ENCODE measurements at regions not wholly inside any gene's neighbourhood (a gene's known extent, or its start where the extent isn't known, plus 50 kb on each side); places are given as distances from the start of the nearest gene placed in this dataset.

DNA sequence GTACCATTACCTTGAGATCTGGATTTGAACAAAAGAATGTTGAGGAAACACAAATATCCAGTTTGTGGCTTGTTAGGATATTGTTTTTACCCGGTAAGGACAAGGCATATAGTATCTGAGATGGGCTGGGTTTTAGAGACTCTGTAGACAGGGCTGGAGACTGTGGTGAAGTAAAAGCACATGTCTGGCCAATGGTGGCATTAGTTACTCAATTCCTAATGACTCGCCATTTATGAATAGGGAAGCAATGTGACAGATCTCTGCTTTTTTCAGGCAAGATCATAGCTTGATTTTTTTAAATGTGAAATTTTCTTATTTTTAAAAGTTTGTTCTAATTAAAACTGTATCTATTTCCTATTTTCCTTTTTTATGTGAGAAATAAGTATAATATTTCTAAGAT is 371.1 kb upstream of the SPRY2 start:
- TF ChIP-seq, protein P1, sequence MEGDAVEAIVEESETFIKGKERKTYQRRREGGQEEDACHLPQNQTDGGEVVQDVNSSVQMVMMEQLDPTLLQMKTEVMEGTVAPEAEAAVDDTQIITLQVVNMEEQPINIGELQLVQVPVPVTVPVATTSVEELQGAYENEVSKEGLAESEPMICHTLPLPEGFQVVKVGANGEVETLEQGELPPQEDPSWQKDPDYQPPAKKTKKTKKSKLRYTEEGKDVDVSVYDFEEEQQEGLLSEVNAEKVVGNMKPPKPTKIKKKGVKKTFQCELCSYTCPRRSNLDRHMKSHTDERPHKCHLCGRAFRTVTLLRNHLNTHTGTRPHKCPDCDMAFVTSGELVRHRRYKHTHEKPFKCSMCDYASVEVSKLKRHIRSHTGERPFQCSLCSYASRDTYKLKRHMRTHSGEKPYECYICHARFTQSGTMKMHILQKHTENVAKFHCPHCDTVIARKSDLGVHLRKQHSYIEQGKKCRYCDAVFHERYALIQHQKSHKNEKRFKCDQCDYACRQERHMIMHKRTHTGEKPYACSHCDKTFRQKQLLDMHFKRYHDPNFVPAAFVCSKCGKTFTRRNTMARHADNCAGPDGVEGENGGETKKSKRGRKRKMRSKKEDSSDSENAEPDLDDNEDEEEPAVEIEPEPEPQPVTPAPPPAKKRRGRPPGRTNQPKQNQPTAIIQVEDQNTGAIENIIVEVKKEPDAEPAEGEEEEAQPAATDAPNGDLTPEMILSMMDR (IDR thresholded peaks at IDR 0.05; ENCODE audit: low read depth, low read length, missing control alignments) = no peak
- H3K4me3 ChIP-seq (replicated peaks; ENCODE audit: low read depth, low read length) = no peak overlapping the region
- no peak for DNase-seq (ENCODE audit: extremely low read depth, low read depth)

- TF ChIP-seq, protein P1 (IDR thresholded peaks at IDR 0.05; ENCODE audit: low read depth, low read length, missing control alignments) = no peak
Measured at GRCh38 chr13:80708791-80709190, 367.9 kb upstream of the SPRY2 start.

DNA sequence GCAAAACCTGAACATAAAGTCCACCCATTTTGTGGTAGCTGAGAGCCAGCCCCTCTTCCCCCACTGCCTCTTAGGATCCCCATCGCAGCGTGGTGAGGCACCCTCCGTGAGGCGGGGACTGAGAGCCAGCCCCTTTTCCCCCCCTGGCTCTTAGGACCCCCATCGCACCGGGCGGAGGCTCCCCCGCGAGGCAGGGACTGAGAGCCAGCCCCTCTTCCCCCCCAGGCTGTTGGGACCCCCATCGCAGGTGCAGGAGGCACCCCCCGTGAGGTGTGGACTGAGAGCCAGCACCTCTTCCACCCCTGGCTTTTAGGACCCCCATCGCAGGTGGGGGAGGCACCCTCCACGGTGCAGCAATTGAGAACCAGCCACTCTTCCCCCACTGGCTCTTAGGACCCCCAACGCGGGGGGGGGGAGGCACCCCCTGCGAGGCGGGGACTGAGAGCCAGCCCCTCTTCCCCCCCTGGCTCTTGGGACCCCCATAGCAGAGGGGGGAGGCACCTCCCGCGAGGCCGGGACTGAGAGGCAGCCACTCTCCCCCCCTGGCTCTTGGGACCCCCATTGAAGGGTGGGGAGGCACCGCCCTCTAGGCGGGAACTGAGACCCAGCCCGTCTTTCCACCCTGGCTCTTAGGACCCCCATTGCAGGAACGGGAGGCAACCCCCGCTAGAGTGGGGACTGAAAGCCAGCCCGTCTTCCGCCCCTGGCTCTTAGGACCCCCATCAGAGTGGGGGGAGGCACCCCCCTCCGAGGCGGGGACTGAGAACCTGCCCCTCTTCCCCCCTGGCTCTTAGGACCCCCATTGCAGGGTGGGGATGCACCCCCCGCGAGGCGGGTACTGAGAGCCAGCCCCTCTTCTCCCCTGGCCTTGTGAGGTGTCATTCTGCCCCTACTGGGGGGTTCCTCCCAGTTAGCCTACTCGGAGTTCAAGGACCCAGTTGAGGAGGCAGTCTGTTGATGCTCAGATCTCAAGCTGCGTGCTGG is 366.4 kb upstream of the SPRY2 start:
- TF ChIP-seq, protein P1 (IDR thresholded peaks at IDR 0.05; ENCODE audit: low read depth, low read length, missing control alignments) = no peak
- no peak overlapping the region for H3K4me3 ChIP-seq (replicated peaks; ENCODE audit: low read depth, low read length)
- DNase-seq (ENCODE audit: extremely low read depth, low read depth) = no peak

More at GRCh38 chr13:80708791-80709190, 367.9 kb upstream of the SPRY2 start:
- H3K4me3 ChIP-seq (replicated peaks; ENCODE audit: low read depth, low read length) = no peak overlapping the region
- no peak for DNase-seq (ENCODE audit: extremely low read depth, low read depth)

GRCh38 chr13:80706164-80706471 is 365.2 kb upstream of the SPRY2 start:
- TF ChIP-seq, protein P1 (IDR thresholded peaks at IDR 0.05; ENCODE audit: low read depth, low read length, missing control alignments) = no peak
- no peak for DNase-seq (ENCODE audit: extremely low read depth, low read depth)
- H3K4me3 ChIP-seq (replicated peaks; ENCODE audit: low read depth, low read length) = no peak overlapping the region

DNA sequence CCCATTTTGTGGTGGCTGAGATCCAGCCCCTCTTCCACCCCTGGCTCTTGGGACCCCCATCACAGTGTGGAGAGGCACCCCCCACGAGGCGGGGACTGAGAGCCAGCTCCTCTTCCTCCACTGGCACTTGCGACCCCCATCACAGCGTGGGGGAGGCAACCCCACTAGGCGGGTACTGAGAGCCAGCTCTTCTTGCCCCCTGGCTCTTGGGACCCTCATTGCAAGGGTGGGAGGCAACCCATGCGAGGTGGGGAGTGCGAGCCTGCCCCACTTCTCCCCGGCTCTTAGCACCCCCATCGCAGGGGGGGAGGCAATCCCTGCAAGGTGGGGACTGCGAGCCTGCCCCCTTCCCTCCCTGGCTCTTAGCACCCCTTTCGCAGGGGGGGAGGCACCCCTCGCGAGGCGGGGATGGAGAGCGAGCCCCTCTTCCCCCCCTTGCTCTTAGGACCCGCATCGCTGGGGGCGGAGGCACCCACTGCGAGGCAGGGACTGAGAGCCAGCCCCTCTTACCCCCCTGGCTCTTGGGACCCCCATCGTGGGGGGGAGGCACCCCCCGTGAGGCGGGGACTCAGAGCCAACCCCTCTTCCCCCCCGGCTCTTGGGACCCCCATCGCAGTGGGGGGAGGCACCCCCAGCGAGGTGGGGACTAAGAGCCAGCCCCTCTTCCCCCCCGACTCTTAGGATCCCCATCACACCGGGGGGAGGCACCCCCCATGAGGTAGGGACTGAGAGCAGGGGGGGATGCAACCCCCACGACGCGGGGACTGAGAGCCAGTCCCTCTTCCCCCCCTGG is 364.6 kb upstream of the SPRY2 start:
- TF ChIP-seq, protein P1 (IDR thresholded peaks at IDR 0.05; ENCODE audit: low read depth, low read length, missing control alignments) = no peak
- H3K4me3 ChIP-seq (replicated peaks; ENCODE audit: low read depth, low read length) = no peak overlapping the region

DNA sequence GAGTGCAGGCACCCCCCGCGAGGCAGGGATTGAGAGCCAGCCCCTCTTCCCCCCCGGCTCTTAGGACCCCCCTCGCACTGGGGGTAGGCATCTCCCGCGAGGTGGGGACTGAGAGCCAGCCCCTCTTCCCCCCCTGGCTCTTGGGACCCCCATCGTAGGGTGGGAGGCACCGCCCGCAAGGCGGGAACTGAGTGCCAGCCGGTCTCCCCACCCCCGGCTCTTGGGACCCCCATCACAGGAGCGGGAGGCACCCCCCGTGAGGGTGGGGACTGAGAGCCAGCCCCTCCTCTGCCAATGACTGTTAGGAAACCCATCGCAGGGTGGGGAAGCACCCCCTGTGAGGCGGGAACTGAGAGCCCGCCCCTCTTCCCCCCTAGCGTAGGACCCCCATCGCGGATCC is 363.4 kb upstream of the SPRY2 start:
- DNase-seq (ENCODE audit: extremely low read depth, low read depth) = no peak
- no peak overlapping the region for H3K4me3 ChIP-seq (replicated peaks; ENCODE audit: low read depth, low read length)
- TF ChIP-seq, protein P1 (IDR thresholded peaks at IDR 0.05; ENCODE audit: low read depth, low read length, missing control alignments) = no peak

More for the DNA sequence above, 364.6 kb upstream of the SPRY2 start:
- no peak for DNase-seq (ENCODE audit: extremely low read depth, low read depth)
